Upper lobe of left lung (tissue), 6 donors: ENCODE measurements at regions not wholly inside any gene's neighbourhood (a gene's known extent, or its start where the extent isn't known, plus 50 kb on each side); places are given as distances from the start of the nearest gene placed in this dataset.

Experiments
- ATAC-seq, 2 donors: fragments of 200-7000 bp; cut with Tn5 transposase; one replicate each; pipeline ENCODE4 v1.9.1; 2022; ENCODE audit warnings: mild to moderate bottlenecking in 2 of 2, moderate library complexity in 2 of 2; ENCODE audit not compliant: low FRiP score in 2 of 2
- DNase-seq, 2 donors: peaks; one replicate each; pipeline ENCODE4 v3.0.0-alpha.2; 2019 to 2020
- H3K27ac ChIP-seq, 4 donors: fragments of 200-600 bp; sonication (generic); one replicate each; pipeline ENCODE4 v1.5.1; 2016 to 2019
- H3K27me3 ChIP-seq, 4 donors: fragments of 200-600 bp; sonication (generic); one replicate each; pipeline ENCODE4 v1.5.1; 2017 to 2019
- H3K36me3 ChIP-seq, 4 donors: fragments of 200-600 bp; sonication (generic); one replicate each; pipeline ENCODE4 v1.5.1; 2016 to 2019
- H3K4me1 ChIP-seq, 4 donors: fragments of 200-600 bp; sonication (generic); one replicate each; pipeline ENCODE4 v1.5.1; 2018 to 2019
- H3K4me3 ChIP-seq, 4 donors: fragments of 200-600 bp; sonication (generic); one replicate each; pipeline ENCODE4 v1.5.1; 2017 to 2019; ENCODE audit warnings: mild to moderate bottlenecking in 2 of 4, moderate library complexity in 1 of 4
- H3K9me3 ChIP-seq, 4 donors: fragments of 200-600 bp; sonication (generic); one replicate each; pipeline ENCODE4 v1.5.1; 2018 to 2019
- CTCF ChIP-seq, 6 experiments: fragments of 450-650 bp in 4 of 6; fragments of 200-600 bp in 2 of 6; sonication (generic) in 2 of 6; IDR thresholded peaks; one replicate each; pipeline ENCODE4 v1.5.1; 2016 to 2019; ENCODE audit warnings: antibody characterized with exemption in 6 of 6
- EP300 ChIP-seq, 4 donors: sonication (generic); formaldehyde crosslinking; IDR thresholded peaks; one replicate each; pipeline ENCODE4 v1.5.1; 2017; ENCODE audit warnings: antibody characterized with exemption in 4 of 4, control low read depth in 2 of 4
- POLR2A ChIP-seq, 4 donors: fragments of 450-650 bp; IDR thresholded peaks; one replicate each; pipeline ENCODE4 v1.5.1; 2016 to 2017; ENCODE audit warnings: antibody characterized with exemption in 4 of 4, mild to moderate bottlenecking in 2 of 4
- POLR2AphosphoS5 ChIP-seq, 2 donors: sonication (generic); formaldehyde crosslinking; IDR thresholded peaks; one replicate each; pipeline ENCODE4 v1.5.1; 2017; ENCODE audit warnings: antibody characterized with exemption in 2 of 2
- WGBS, 2 donors: methylation state at CpG; one replicate each; pipeline ENCODE4 v1.1.5; 2017 to 2018; 5-methylcytosine and 5-hydroxymethylcytosine counted together
- donor health status: DM: no; HTN: no; CAD: no; lungs with moderate emphysema.
- donor health status: DM: no; HTN: yes; CAD: no; lungs with severe emphysema.

GRCh38 chr10:62459072-62459471 is 84.9 kb downstream of the ZNF365 start:
- ATAC-seq (peak in 1 of 2 donors; percentile 73), DNase-seq (no peak)
- no peaks in the 10 kb centered on the region for H3K27me3 ChIP-seq
- H3K4me1 ChIP-seq, result peaks cover 10 to 11% (median 10%) of the 10 kb centered on the region in 4 donors
- 85% methylated on average over 1 of the region's 1 CpG for WGBS, 2 donors
- H3K4me3 ChIP-seq, result no peak overlapping the region
- no peaks in the 10 kb centered on the region for H3K36me3 ChIP-seq
- H3K9me3 ChIP-seq, result no peaks in the 10 kb centered on the region
- no peak overlapping the region for H3K27ac ChIP-seq
- no peak for TF ChIP-seq POLR2A (IDR thresholded peaks at IDR 0.05)
- no peak for TF ChIP-seq CTCF (IDR thresholded peaks at IDR 0.05)
- TF ChIP-seq POLR2AphosphoS5 (IDR thresholded peaks at IDR 0.05), result no peak
- TF ChIP-seq EP300 (IDR thresholded peaks at IDR 0.05), result no peak

- Histone ChIP-seq H3K9me3 (no peaks in the 10 kb centered on the region), H3K36me3 (no peaks in the 10 kb centered on the region), H3K4me1 (peaks cover 6 to 8% (median 7%) of the 10 kb centered on the region in 4 donors), H3K27me3 (no peaks in the 10 kb centered on the region), H3K27ac (no peak overlapping the region), H3K4me3 (no peak overlapping the region)
- 96 to 98% methylated on average over 3 of the region's 3 CpGs for WGBS, 2 donors
- TF ChIP-seq EP300 (IDR thresholded peaks at IDR 0.05), result no peak
- no peak for TF ChIP-seq POLR2A (IDR thresholded peaks at IDR 0.05)
- ATAC-seq, result no peak
- no peak for DNase-seq
These were observed 85.3 kb downstream of the ZNF365 start for GRCh38 chr10:62459500-62459899.

- no peak overlapping the region for H3K4me3 ChIP-seq
- ATAC-seq (no peak), DNase-seq (no peak)
- peaks cover 0 to 8% (median 4%) of the 10 kb centered on the region in 4 donors for H3K9me3 ChIP-seq
- 88% methylated on average over 2 of the region's 2 CpGs for WGBS, 2 donors
- H3K27me3 ChIP-seq, result no peaks in the 10 kb centered on the region
- no peaks in the 10 kb centered on the region for H3K36me3 ChIP-seq
- no peak overlapping the region for H3K27ac ChIP-seq
- TF ChIP-seq EP300 (IDR thresholded peaks at IDR 0.05), result no peak
- no peak for TF ChIP-seq POLR2AphosphoS5 (IDR thresholded peaks at IDR 0.05)
- no peak for TF ChIP-seq CTCF (IDR thresholded peaks at IDR 0.05)
- TF ChIP-seq POLR2A (IDR thresholded peaks at IDR 0.05), result no peak
- no peaks in the 10 kb centered on the region for H3K4me1 ChIP-seq
These were observed 86.2 kb downstream of the ZNF365 start for GRCh38 chr10:62460393-62460792.

- no peak overlapping the region for H3K4me3 ChIP-seq
- H3K27ac ChIP-seq, result no peak overlapping the region
- H3K36me3 ChIP-seq, result no peaks in the 10 kb centered on the region
- ATAC-seq (no peak), DNase-seq (no peak)
- 85 to 92% methylated on average over 8 of the region's 8 CpGs for WGBS, 2 donors
- H3K9me3 ChIP-seq, result peaks cover 0 to 14% (median 5%) of the 10 kb centered on the region in 4 donors
- no peak for TF ChIP-seq POLR2AphosphoS5 (IDR thresholded peaks at IDR 0.05)
- no peak for TF ChIP-seq EP300 (IDR thresholded peaks at IDR 0.05)
- no peak for TF ChIP-seq POLR2A (IDR thresholded peaks at IDR 0.05)
- TF ChIP-seq CTCF (IDR thresholded peaks at IDR 0.05), result no peak
- H3K4me1 ChIP-seq, result no peaks in the 10 kb centered on the region
- H3K27me3 ChIP-seq, result no peaks in the 10 kb centered on the region
These were observed 87.0 kb downstream of the ZNF365 start for GRCh38 chr10:62461120-62461519.

- no peak overlapping the region for H3K27ac ChIP-seq
- H3K4me3 ChIP-seq, result no peak overlapping the region
- H3K9me3 ChIP-seq, result peaks cover 0 to 14% (median 5%) of the 10 kb centered on the region in 4 donors
- TF ChIP-seq CTCF (IDR thresholded peaks at IDR 0.05), result no peak
- TF ChIP-seq POLR2A (IDR thresholded peaks at IDR 0.05), result no peak
- TF ChIP-seq POLR2AphosphoS5 (IDR thresholded peaks at IDR 0.05), result no peak
- TF ChIP-seq EP300 (IDR thresholded peaks at IDR 0.05), result no peak
- no peaks in the 10 kb centered on the region for H3K36me3 ChIP-seq
- ATAC-seq (no peak), DNase-seq (no peak)
- H3K27me3 ChIP-seq, result no peaks in the 10 kb centered on the region
- 93% methylated on average over 1 of the region's 1 CpG; no CpG with 5 or more reads in 1 of the 2 donors for WGBS, 2 donors
- no peaks in the 10 kb centered on the region for H3K4me1 ChIP-seq
These were observed 88.3 kb downstream of the ZNF365 start for GRCh38 chr10:62462461-62462860.
